ENCODE measurements at regions not wholly inside any gene's neighbourhood (a gene's known extent, or its start where the extent isn't known, plus 50 kb on each side); places are given as distances from the start of the nearest gene placed in this dataset.

DNA sequence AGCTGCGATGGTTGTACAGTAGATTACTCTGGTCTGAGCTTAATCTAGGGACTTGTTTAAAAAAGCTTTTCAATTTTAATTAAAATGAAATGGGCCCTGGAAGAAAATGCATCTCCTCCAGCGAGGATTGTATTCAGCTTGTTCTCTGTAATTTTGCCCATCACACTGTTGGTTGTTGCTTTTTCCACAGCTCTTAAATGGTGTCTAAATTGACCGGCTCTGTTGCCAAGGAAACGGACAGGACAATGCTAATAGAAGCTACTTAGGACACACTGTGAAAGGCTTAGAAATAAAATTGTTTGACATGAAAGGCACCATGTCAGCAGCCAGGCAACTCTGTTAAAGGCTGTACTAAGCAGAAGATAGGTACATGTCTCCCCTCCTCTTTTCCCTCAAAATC, 116.7 kb upstream of the NRSN1 start:
- no peak overlapping the region for H3K9ac ChIP-seq (ENCODE audit: extremely low read depth, insufficient read length, low read length)
- no peaks in the 10 kb centered on the region for H3K79me2 ChIP-seq (ENCODE audit: insufficient read depth, low read length)
- no peak overlapping the region for H4K91ac ChIP-seq (ENCODE audit: insufficient read length, low read depth, low read length)
- DNase-seq: no peak
- H3K23ac ChIP-seq (ENCODE audit: insufficient read length, low read depth, low read length): no peak overlapping the region
- Mint-ChIP-seq H3K9me3 (peaks cover 7 to 14% of the 10 kb centered on the region in 2 experiments; a peak in 3 of 5 replicates), H3K4me3 (no peak overlapping the region), H3K27me3 (ENCODE audit: low read depth) (no peaks in the 10 kb centered on the region), H3K4me1 (no peaks in the 10 kb centered on the region), H3K36me3 (ENCODE audit: insufficient read depth in 1 of 3, low read depth in 3 of 3) (peaks cover 0 to 16% (median 2%) of the 10 kb centered on the region in 3 experiments; a peak in 3 of 7 replicates), H3K27ac (no peak overlapping the region)
- no peak overlapping the region for H3K4me2 ChIP-seq (ENCODE audit: insufficient read depth, insufficient read length, low read length)
- H2AFZ ChIP-seq (ENCODE audit: low read length): no peak overlapping the region
- H3K4ac ChIP-seq (ENCODE audit: low read depth, low read length): no peak overlapping the region
- H3K27ac ChIP-seq (ENCODE audit: insufficient read length, low read depth, low read length): no peak overlapping the region
- no peak overlapping the region for H2BK20ac ChIP-seq (ENCODE audit: low read depth, low read length, poor library complexity, severe bottlenecking)
- no peaks in the 10 kb centered on the region for H3K9me3 ChIP-seq (ENCODE audit: control insufficient read depth, low read depth, low read length)
- no peak overlapping the region for H4K5ac ChIP-seq (ENCODE audit: insufficient read length, low read depth, low read length)
- TF ChIP-seq, protein P1, sequence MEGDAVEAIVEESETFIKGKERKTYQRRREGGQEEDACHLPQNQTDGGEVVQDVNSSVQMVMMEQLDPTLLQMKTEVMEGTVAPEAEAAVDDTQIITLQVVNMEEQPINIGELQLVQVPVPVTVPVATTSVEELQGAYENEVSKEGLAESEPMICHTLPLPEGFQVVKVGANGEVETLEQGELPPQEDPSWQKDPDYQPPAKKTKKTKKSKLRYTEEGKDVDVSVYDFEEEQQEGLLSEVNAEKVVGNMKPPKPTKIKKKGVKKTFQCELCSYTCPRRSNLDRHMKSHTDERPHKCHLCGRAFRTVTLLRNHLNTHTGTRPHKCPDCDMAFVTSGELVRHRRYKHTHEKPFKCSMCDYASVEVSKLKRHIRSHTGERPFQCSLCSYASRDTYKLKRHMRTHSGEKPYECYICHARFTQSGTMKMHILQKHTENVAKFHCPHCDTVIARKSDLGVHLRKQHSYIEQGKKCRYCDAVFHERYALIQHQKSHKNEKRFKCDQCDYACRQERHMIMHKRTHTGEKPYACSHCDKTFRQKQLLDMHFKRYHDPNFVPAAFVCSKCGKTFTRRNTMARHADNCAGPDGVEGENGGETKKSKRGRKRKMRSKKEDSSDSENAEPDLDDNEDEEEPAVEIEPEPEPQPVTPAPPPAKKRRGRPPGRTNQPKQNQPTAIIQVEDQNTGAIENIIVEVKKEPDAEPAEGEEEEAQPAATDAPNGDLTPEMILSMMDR (conservative IDR thresholded peaks at IDR 0.05): no peak
- H2BK5ac ChIP-seq (ENCODE audit: insufficient read length, low read length): no peak overlapping the region
- no peaks in the 10 kb centered on the region for H4K20me1 ChIP-seq (ENCODE audit: control insufficient read depth, insufficient read depth, insufficient read length)
- no peaks in the 10 kb centered on the region for H3K27me3 ChIP-seq (ENCODE audit: insufficient read depth, low read length)
- H2BK15ac ChIP-seq (ENCODE audit: low read depth, low read length): no peak overlapping the region
- H3K18ac ChIP-seq (ENCODE audit: insufficient read length, low read depth, low read length): no peak overlapping the region
- no peak overlapping the region for H2BK120ac ChIP-seq (ENCODE audit: low read depth, low read length, poor library complexity, severe bottlenecking)
- H3K14ac ChIP-seq (ENCODE audit: insufficient read depth, low read length): no peak overlapping the region
- H4K8ac ChIP-seq (replicated peaks; ENCODE audit: insufficient read length, low read depth, low read length): no peak overlapping the region
- H3K56ac ChIP-seq (ENCODE audit: insufficient read length, low read depth, low read length): no peak overlapping the region
- no peaks in the 10 kb centered on the region for H3K23me2 ChIP-seq (ENCODE audit: insufficient read length, low read depth, low read length, poor library complexity, severe bottlenecking)
- H3T11ph ChIP-seq (ENCODE audit: low read length): no peak overlapping the region
- H3K79me1 ChIP-seq (ENCODE audit: insufficient read depth, low read depth, low read length, poor library complexity, severe bottlenecking): no peaks in the 10 kb centered on the region
- WGBS (ENCODE audit: extremely low coverage, insufficient read length, low lambda C conversion rate): no CpG with 5 or more reads among the region's 4 CpGs
- no peak overlapping the region for H2BK12ac ChIP-seq (ENCODE audit: insufficient read length, low read depth, low read length)
- no peaks in the 10 kb centered on the region for H3K4me1 ChIP-seq (ENCODE audit: insufficient read depth, low read length)
- no peak overlapping the region for H2AK5ac ChIP-seq (ENCODE audit: insufficient read length, low read length)
